Progenitor cell of endocrine pancreas (in vitro differentiated cells): ENCODE measurements at regions not wholly inside any gene's neighbourhood (a gene's known extent, or its start where the extent isn't known, plus 50 kb on each side); places are given as distances from the start of the nearest gene placed in this dataset.

Experiments
- DNase-seq: peaks from one replicate; pipeline ENCODE4 v3.0.0; 2021; ENCODE audit warnings: low spot score; ENCODE audit not compliant: unreplicated experiment
- H3K27ac Mint-ChIP-seq: 2 replicates; pipeline ENCODE4 v1.8.0; 2021; ENCODE audit warnings: mild to moderate bottlenecking, moderate library complexity, mixed read lengths
- H3K27me3 Mint-ChIP-seq: 2 replicates; pipeline ENCODE4 v1.8.0; 2021; ENCODE audit warnings: mixed read lengths
- H3K36me3 Mint-ChIP-seq: 2 replicates; pipeline ENCODE4 v1.8.0; 2022; ENCODE audit warnings: mixed read lengths; ENCODE audit not compliant: insufficient read depth
- H3K4me1 Mint-ChIP-seq: 2 replicates; pipeline ENCODE4 v1.8.0; 2021; ENCODE audit warnings: low read depth, mixed read lengths
- H3K4me3 Mint-ChIP-seq: 2 replicates; pipeline ENCODE4 v1.8.0; 2021; ENCODE audit warnings: low read depth, mild to moderate bottlenecking, moderate library complexity, mixed read lengths
- H3K9me3 Mint-ChIP-seq: 2 replicates; pipeline ENCODE4 v1.8.0; 2021; ENCODE audit warnings: low read depth, mixed read lengths
- TF ChIP-seq, protein P1 (sequence below): fragments of 200-600 bp; sonication (generic); IDR thresholded peaks from one replicate; pipeline ENCODE4 v1.5.0; 2021; ENCODE audit warnings: antibody characterized with exemption, mild to moderate bottlenecking; ENCODE audit not compliant: unreplicated experiment

DNA sequence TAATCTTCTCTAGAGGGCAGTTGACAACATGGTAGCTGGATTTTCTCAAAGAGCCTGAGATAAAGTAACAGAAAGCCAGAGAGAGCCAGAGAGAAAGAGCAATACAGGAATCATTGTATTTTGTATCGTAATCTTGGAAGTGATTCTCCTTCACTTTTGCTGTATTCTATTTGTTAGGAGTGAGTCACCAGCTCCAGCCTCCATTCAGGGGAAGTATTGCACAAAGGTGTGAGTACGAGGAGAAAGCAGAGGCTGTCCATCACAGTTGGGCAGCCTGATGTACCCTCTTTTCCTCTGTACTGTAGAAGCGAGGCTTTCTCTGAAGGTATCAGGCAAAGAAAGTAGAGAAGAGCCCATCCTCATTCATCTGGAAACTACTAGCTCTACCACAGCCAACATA is 176.8 kb downstream of the KCNS3 start:
- TF ChIP-seq, protein P1, sequence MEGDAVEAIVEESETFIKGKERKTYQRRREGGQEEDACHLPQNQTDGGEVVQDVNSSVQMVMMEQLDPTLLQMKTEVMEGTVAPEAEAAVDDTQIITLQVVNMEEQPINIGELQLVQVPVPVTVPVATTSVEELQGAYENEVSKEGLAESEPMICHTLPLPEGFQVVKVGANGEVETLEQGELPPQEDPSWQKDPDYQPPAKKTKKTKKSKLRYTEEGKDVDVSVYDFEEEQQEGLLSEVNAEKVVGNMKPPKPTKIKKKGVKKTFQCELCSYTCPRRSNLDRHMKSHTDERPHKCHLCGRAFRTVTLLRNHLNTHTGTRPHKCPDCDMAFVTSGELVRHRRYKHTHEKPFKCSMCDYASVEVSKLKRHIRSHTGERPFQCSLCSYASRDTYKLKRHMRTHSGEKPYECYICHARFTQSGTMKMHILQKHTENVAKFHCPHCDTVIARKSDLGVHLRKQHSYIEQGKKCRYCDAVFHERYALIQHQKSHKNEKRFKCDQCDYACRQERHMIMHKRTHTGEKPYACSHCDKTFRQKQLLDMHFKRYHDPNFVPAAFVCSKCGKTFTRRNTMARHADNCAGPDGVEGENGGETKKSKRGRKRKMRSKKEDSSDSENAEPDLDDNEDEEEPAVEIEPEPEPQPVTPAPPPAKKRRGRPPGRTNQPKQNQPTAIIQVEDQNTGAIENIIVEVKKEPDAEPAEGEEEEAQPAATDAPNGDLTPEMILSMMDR, result no peak
- DNase-seq, result no peak
- Mint-ChIP-seq H3K4me3 (no peak overlapping the region), H3K9me3 (no peaks in the 10 kb centered on the region), H3K27ac (no peak overlapping the region), H3K36me3 (no peaks in the 10 kb centered on the region), H3K27me3 (peaks cover 2% of the 10 kb centered on the region), H3K4me1 (peaks cover 2% of the 10 kb centered on the region)

- no peak overlapping the region for H3K4me3 Mint-ChIP-seq
- peaks cover 2% of the 10 kb centered on the region for H3K27me3 Mint-ChIP-seq
- peaks cover 2% of the 10 kb centered on the region for H3K4me1 Mint-ChIP-seq
- TF ChIP-seq, protein P1, result no peak
- H3K36me3 Mint-ChIP-seq, result no peaks in the 10 kb centered on the region
- no peak overlapping the region for H3K27ac Mint-ChIP-seq
- no peaks in the 10 kb centered on the region for H3K9me3 Mint-ChIP-seq
- DNase-seq, result no peak
Observed at GRCh38 chr2:18050001-18050400, 171.5 kb downstream of the KCNS3 start.

GRCh38 chr2:18049325-18049724 is 170.9 kb downstream of the KCNS3 start:
- no peaks in the 10 kb centered on the region for H3K36me3 Mint-ChIP-seq
- H3K27ac Mint-ChIP-seq, result no peak overlapping the region
- TF ChIP-seq, protein P1, result no peak
- H3K9me3 Mint-ChIP-seq, result no peaks in the 10 kb centered on the region
- H3K4me1 Mint-ChIP-seq, result peaks cover 2% of the 10 kb centered on the region
- peaks cover 2% of the 10 kb centered on the region for H3K27me3 Mint-ChIP-seq
- no peak overlapping the region for H3K4me3 Mint-ChIP-seq
- no peak for DNase-seq

GRCh38 chr2:18047896-18048657 is 169.6 kb downstream of the KCNS3 start:
- no peak for DNase-seq
- Mint-ChIP-seq H3K27me3 (peaks cover 2% of the 10 kb centered on the region), H3K4me1 (peaks cover 2% of the 10 kb centered on the region), H3K9me3 (no peaks in the 10 kb centered on the region), H3K27ac (no peak overlapping the region), H3K4me3 (no peak overlapping the region), H3K36me3 (no peaks in the 10 kb centered on the region)
- TF ChIP-seq, protein P1, result no peak

DNA sequence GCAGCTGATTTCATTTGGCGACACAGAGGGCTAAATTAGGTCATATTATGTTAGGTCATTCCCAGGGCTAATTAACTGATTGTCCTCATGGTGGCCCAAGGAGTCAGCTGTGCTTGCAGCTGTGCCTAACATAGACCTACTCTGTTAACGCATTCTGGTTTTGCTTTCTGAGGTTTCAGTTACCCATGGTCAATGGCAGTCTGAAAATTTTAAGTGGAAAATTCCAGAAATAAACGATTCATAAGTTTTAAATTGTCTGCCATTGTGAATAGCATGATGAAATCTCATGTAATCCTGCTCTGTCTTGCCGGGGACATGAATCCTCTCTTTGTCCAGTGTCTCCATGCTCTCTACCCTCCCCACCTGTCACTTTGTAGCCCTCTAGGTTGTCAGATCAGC is 168.7 kb downstream of the KCNS3 start:
- H3K36me3 Mint-ChIP-seq, result no peaks in the 10 kb centered on the region
- H3K27ac Mint-ChIP-seq, result no peak overlapping the region
- no peaks in the 10 kb centered on the region for H3K9me3 Mint-ChIP-seq
- TF ChIP-seq, protein P1, result no peak
- no peak for DNase-seq
- no peak overlapping the region for H3K4me3 Mint-ChIP-seq
- H3K27me3 Mint-ChIP-seq, result peaks cover 2% of the 10 kb centered on the region
- peaks cover 2% of the 10 kb centered on the region for H3K4me1 Mint-ChIP-seq
